ENCODE measurements at regions not wholly inside any gene's neighbourhood (a gene's known extent, or its start where the extent isn't known, plus 50 kb on each side); places are given as distances from the start of the nearest gene placed in this dataset.

DNA sequence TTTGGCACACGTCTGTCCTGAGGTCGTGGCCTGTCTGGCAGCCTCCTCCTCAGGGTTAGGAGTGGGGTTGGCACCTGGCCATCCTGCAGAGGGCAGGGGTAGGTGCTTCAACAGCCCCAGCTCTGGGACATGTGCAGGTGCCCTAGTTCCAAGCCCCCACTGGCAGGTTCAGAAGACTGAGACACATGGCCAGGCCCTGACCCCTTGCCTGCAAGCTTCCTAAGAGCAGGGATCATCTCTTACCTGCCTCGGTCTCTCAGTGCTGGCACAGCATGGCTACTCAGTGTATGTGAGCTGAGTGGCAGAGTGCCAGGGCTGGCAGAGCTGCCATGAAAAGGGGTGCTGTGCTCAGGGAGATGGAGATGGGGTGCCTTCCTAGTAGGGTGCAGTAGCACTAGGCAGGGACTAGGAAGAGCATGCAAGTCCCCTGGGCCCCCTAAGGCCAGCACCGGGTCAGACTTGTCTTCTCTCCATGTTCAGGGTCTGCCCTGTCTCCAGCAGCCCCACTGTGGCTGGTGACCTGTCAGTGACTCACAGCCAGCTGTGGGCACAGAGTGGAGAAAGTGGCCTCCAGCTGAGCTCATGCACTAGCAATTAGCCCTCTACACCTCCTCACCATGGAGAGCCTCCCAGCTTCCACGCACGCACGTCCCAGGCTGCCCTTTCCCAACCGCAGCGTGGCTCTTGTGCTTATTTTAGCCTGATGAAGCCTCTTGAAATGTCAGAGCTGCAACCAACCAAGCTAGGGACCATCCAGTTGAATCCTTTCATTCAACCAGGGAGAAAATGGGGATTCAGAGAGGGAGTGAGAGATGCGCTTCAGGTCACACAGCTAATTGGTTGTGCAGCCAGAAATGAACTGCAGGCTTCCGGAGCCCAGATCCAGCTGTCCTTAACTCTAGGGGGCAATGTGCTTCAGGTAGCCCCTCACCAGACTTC, 116.6 kb downstream of the MRPL14 start:
- 77 to 79% methylated on average over 11 of the region's 11 CpGs for WGBS, 2 donors
- DNase-seq: peak in 2 of 6 donors; percentile 15 to 22
- Histone ChIP-seq H3K27me3 (no peaks in the 10 kb centered on the region), H3K4me3 (no peak overlapping the region), H3K9me3 (no peaks in the 10 kb centered on the region), H3K27ac (no peak overlapping the region), H3K36me3 (no peaks in the 10 kb centered on the region), H3K4me1 (no peaks in the 10 kb centered on the region)
- ATAC-seq: peak in 3 of 4 donors; percentile 46 to 56 (median 50)
- TF ChIP-seq, protein P1, sequence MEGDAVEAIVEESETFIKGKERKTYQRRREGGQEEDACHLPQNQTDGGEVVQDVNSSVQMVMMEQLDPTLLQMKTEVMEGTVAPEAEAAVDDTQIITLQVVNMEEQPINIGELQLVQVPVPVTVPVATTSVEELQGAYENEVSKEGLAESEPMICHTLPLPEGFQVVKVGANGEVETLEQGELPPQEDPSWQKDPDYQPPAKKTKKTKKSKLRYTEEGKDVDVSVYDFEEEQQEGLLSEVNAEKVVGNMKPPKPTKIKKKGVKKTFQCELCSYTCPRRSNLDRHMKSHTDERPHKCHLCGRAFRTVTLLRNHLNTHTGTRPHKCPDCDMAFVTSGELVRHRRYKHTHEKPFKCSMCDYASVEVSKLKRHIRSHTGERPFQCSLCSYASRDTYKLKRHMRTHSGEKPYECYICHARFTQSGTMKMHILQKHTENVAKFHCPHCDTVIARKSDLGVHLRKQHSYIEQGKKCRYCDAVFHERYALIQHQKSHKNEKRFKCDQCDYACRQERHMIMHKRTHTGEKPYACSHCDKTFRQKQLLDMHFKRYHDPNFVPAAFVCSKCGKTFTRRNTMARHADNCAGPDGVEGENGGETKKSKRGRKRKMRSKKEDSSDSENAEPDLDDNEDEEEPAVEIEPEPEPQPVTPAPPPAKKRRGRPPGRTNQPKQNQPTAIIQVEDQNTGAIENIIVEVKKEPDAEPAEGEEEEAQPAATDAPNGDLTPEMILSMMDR (IDR thresholded peaks at IDR 0.05): no peak
- intact Hi-C loops (cut with DNase I): no loop called here
- FAIRE-seq: no peak

DNA sequence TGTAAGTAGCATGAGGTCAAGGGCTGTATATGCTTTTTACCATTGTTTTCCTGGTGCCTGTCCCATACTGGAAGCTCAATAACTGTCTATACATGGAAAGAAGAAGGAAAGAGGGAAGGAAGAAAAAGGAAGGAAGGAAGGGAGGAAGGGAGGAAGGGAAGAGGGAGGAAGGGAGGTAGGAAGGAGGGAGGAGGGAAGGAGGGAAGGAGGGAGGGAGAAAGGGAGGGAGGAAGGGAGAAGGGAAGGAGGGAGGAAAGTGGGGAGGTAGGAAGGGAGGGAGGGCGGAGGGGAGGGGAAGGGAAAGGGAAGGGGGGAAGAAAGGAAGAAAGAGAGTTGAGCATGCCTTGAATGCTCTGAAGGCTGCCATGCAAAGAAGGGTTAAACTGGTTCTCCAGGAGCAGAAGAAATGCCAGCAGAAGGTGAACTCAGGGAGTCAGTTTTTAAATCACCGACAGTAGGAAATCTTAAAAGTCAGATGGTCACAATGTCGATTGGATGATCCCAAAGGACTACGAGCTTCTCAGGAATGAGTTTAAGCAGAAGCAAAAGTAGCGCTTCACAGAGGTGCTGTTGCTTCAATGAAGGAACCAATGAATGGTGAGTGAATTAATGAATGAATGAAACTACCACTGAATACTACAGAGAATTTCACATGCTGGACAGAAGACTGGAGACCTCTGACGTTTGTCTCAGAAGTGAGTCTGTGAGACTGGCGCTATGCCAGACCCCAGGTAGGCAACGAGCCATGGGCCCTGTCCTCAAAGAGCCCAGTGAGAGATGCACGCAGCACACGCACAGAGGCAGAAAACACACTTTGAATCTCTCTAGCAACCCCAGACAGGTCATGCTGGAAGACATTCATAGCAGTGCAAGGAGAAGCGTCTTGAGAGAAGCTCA, 117.6 kb downstream of the MRPL14 start:
- ATAC-seq: peak in 2 of 4 donors; percentile 17
- intact Hi-C loops (cut with DNase I): no loop called here
- no peaks in the 10 kb centered on the region for H3K4me1 ChIP-seq
- peak in 3 of 6 donors; percentile 22 to 71 (median 46) for DNase-seq
- TF ChIP-seq, protein P1 (IDR thresholded peaks at IDR 0.05): no peak
- no peak overlapping the region for H3K4me3 ChIP-seq
- no peaks in the 10 kb centered on the region for H3K27me3 ChIP-seq
- 53 to 61% methylated on average over 11 of the region's 11 CpGs for WGBS, 2 donors
- FAIRE-seq: no peak
- no peaks in the 10 kb centered on the region for H3K9me3 ChIP-seq
- no peaks in the 10 kb centered on the region for H3K36me3 ChIP-seq
- H3K27ac ChIP-seq: no peak overlapping the region

DNA sequence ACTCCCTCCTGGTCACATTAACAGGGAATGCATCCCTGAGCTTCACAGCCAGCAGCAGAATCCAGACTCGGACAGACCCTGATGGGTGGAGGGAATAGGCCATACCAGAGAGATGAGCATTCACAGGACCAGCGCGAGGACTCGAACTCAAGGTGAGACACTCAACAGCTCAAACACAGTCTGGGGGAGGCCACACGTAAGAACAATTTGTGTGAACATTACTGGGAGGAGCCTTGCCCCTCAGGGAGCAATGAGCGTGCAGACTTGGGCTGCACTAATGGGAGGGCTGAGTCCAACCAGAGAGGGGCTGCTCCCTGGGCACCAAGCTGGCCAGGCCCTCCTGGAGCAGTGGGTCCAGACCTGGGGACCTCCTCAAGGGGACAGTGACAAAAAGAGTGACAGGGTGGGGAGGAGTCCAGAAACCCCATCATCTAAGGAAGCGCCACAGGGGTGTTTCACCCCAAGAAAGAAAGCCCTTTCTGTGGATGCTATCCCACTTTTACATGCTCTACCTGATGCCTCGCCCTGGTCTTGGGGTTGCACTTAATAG, 118.4 kb downstream of the MRPL14 start:
- TF ChIP-seq, protein P1 (IDR thresholded peaks at IDR 0.05): no peak
- ATAC-seq (no peak), DNase-seq (peak in 1 of 6 donors; percentile 5), FAIRE-seq (no peak)
- H3K27me3 ChIP-seq: no peaks in the 10 kb centered on the region
- no peak overlapping the region for H3K4me3 ChIP-seq
- intact Hi-C loops (cut with DNase I): no loop called here
- no peaks in the 10 kb centered on the region for H3K9me3 ChIP-seq
- H3K4me1 ChIP-seq: no peaks in the 10 kb centered on the region
- H3K27ac ChIP-seq: no peak overlapping the region
- WGBS, 2 donors: 92 to 96% methylated on average over 8 of the region's 8 CpGs
- no peaks in the 10 kb centered on the region for H3K36me3 ChIP-seq

DNA sequence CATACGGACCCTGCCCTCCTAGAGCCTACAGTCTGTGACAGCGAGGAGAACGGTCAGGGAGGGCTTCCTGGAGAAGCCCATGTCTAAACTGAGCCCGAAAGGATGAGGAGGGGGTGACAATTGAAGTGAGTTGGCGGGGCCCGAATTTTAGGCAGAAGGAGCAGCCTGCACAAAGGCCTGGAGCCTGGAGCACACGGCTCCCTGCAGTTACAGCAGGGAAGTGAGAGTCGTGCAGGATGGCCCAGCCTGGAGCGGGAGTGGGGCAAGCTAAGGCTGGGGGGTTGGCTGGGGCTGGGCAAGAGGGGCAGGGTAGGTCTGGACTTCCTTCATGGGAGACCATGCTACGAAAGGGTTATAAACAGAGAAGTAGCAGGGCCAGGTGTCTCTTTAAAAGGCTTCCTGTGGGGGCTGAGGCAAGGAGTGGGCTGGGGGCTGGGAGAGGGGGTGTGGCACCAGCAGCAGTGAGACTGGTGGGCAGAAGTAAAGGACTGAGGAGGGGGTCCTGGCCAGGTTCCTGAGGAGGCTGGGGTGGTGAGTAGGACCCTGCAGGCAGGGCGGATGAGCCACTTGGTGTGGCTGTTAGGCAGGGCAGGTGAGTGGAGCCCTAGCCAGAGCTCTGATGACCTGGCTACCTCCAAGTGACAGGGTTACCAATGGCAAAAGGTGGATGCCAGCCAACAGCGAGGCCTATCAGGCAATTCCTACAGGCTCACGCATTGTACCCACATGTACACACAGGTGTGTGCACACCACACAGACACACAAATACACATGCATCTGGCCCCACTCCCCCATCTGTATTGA, 119.2 kb downstream of the MRPL14 start:
- TF ChIP-seq, protein P1 (IDR thresholded peaks at IDR 0.05): no peak
- Histone ChIP-seq H3K36me3 (no peaks in the 10 kb centered on the region), H3K4me3 (no peak overlapping the region), H3K27ac (no peak overlapping the region), H3K27me3 (no peaks in the 10 kb centered on the region), H3K9me3 (no peaks in the 10 kb centered on the region), H3K4me1 (no peaks in the 10 kb centered on the region)
- ATAC-seq (no peak), FAIRE-seq (no peak), DNase-seq (peak in 1 of 6 donors; percentile 8)
- intact Hi-C loops (cut with DNase I): no loop called here
- WGBS, 2 donors: 86 to 95% methylated on average over 13 of the region's 13 CpGs

Data from pancreas (tissue), 10 donors.